ENCODE measurements at regions not wholly inside any gene's neighbourhood (a gene's known extent, or its start where the extent isn't known, plus 50 kb on each side); places are given as distances from the start of the nearest gene placed in this dataset.

GRCh38 chr17:68169840-68170239 is 78.0 kb upstream of the AMZ2 start:
- TF ChIP-seq CTCF (IDR thresholded peaks at IDR 0.05), result no peak
- H3K4me1 Mint-ChIP-seq, result no peaks in the 10 kb centered on the region
- H3K27me3 Mint-ChIP-seq (ENCODE audit: low read depth, poor library complexity), result peaks cover 27% of the 10 kb centered on the region
- no peaks in the 10 kb centered on the region for H3K9me3 Mint-ChIP-seq
- no peak for DNase-seq
- no peak overlapping the region for H3K27ac Mint-ChIP-seq
- no peaks in the 10 kb centered on the region for H3K36me3 Mint-ChIP-seq (ENCODE audit: low read depth)
- H3K4me3 Mint-ChIP-seq, result no peak overlapping the region

GRCh38 chr17:68170246-68170645 is 77.6 kb upstream of the AMZ2 start:
- no peak for DNase-seq
- no peaks in the 10 kb centered on the region for H3K4me1 Mint-ChIP-seq
- no peaks in the 10 kb centered on the region for H3K36me3 Mint-ChIP-seq (ENCODE audit: low read depth)
- H3K27ac Mint-ChIP-seq, result no peak overlapping the region
- peaks cover 26% of the 10 kb centered on the region for H3K27me3 Mint-ChIP-seq (ENCODE audit: low read depth, poor library complexity)
- H3K9me3 Mint-ChIP-seq, result no peaks in the 10 kb centered on the region
- H3K4me3 Mint-ChIP-seq, result no peak overlapping the region
- no peak for TF ChIP-seq CTCF (IDR thresholded peaks at IDR 0.05)

- Mint-ChIP-seq H3K36me3 (ENCODE audit: low read depth) (no peaks in the 10 kb centered on the region), H3K4me3 (no peak overlapping the region)
- peak; percentile 79 for DNase-seq
These were observed 75.3 kb upstream of the AMZ2 start for GRCh38 chr17:68172461-68172954.

GRCh38 chr17:68175416-68175815 is 72.4 kb upstream of the AMZ2 start:
- Mint-ChIP-seq H3K27ac (no peak overlapping the region), H3K4me1 (peaks cover 7% of the 10 kb centered on the region), H3K36me3 (ENCODE audit: low read depth) (no peaks in the 10 kb centered on the region), H3K4me3 (no peak overlapping the region), H3K9me3 (no peaks in the 10 kb centered on the region), H3K27me3 (ENCODE audit: low read depth, poor library complexity) (peaks cover 23% of the 10 kb centered on the region)
- no peak for TF ChIP-seq CTCF (IDR thresholded peaks at IDR 0.05)
- no peak for DNase-seq

More at GRCh38 chr17:68172461-68172954, 75.3 kb upstream of the AMZ2 start:
- no peak overlapping the region for H3K27ac Mint-ChIP-seq
- H3K4me1 Mint-ChIP-seq, result peaks cover 7% of the 10 kb centered on the region
- peak; percentile 99 for TF ChIP-seq CTCF (IDR thresholded peaks at IDR 0.05)
- peaks cover 23% of the 10 kb centered on the region for H3K27me3 Mint-ChIP-seq (ENCODE audit: low read depth, poor library complexity)
- no peaks in the 10 kb centered on the region for H3K9me3 Mint-ChIP-seq

GRCh38 chr17:68175905-68176304 is 71.9 kb upstream of the AMZ2 start:
- TF ChIP-seq CTCF (IDR thresholded peaks at IDR 0.05), result no peak
- Mint-ChIP-seq H3K27me3 (ENCODE audit: low read depth, poor library complexity) (peaks cover 23% of the 10 kb centered on the region), H3K9me3 (no peaks in the 10 kb centered on the region), H3K4me1 (peaks cover 7% of the 10 kb centered on the region), H3K27ac (no peak overlapping the region), H3K4me3 (no peak overlapping the region), H3K36me3 (ENCODE audit: low read depth) (no peaks in the 10 kb centered on the region)
- no peak for DNase-seq

- peak; percentile 26 for DNase-seq
- H3K27ac Mint-ChIP-seq, result no peak overlapping the region
- H3K4me1 Mint-ChIP-seq, result peaks cover 7% of the 10 kb centered on the region
- peaks cover 23% of the 10 kb centered on the region for H3K27me3 Mint-ChIP-seq (ENCODE audit: low read depth, poor library complexity)
- H3K4me3 Mint-ChIP-seq, result no peak overlapping the region
- H3K9me3 Mint-ChIP-seq, result no peaks in the 10 kb centered on the region
- TF ChIP-seq CTCF (IDR thresholded peaks at IDR 0.05), result no peak
- no peaks in the 10 kb centered on the region for H3K36me3 Mint-ChIP-seq (ENCODE audit: low read depth)
These were observed 71.1 kb upstream of the AMZ2 start for GRCh38 chr17:68176718-68177117.
